ENCODE measurements at regions not wholly inside any gene's neighbourhood (a gene's known extent, or its start where the extent isn't known, plus 50 kb on each side); places are given as distances from the start of the nearest gene placed in this dataset.
"Not testable (repeated sequence)": the region's sequence is repeated elsewhere in the genome, so short reads cannot be mapped to it uniquely, and the experiment has no call there.

DNA sequence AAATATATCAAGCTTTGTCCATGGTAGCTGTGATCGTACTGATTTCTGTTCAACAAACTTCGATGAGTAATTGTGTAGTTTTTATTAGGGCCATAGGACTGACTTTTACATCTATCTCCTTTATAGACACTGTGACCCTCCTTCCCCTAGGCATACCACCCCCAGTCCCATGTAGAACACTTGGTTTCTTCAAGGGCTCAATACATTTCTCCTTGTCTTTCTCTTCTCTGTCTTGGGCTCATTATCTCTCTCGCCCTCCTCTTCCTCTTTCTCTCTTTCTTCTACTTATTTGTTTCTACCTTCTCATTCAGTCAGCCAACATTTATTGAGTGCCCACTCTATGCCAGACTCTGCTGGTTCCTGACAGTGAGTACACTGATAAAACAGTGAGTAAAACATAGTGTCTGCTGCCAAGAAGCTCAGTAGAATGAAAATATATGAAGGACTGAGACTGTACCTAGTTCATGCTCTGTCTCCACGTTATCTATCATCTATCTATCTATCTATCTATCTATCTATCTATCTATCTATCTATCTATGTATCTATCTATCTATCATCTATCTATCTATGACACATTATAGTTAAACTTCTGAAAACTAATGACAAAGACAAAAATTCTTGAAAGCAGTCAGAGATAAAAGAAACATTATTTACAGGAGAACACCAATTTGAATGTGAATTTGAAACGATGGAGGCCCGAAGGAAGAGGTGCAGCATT, 122.8 kb downstream of the RBMX2 start:
- no peak overlapping the region for H3K27ac Mint-ChIP-seq
- DNase-seq, result no peak
- H3K4me3 Mint-ChIP-seq, result no peak overlapping the region
- no peaks in the 10 kb centered on the region for H3K4me1 Mint-ChIP-seq
- POLR2A ChIA-PET, result no interaction called here
- H3K36me3 Mint-ChIP-seq, result no peaks in the 10 kb centered on the region
- no peaks in the 10 kb centered on the region for H3K9me3 Mint-ChIP-seq
- no peak for ATAC-seq (ENCODE audit: low read depth)
- H3K27me3 Mint-ChIP-seq, result peaks cover 2% of the 10 kb centered on the region

DNA sequence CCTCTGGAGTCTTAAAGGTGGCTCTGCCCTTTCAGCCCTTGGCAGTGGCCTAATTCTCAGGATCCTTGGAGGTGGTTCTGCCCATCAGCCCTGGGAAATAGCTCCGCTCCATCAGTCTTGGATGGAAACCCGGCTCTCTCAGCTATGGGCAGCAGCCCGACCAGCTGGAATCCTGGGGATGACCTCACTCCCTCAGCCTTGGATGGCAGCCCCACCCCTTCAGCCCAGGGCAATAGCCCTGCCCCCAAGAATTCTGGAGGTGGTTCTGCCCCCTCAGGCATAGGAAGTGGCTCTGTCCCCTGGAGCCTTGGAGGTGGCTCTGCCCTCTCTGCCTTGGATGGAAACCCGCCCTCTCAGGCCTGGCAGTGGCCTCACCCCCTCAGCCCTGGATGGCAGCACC, 127.7 kb downstream of the RBMX2 start:
- ATAC-seq (ENCODE audit: low read depth), result no peak
- POLR2A ChIA-PET, result no interaction called here
- H3K36me3 Mint-ChIP-seq, result no peaks in the 10 kb centered on the region

DNA sequence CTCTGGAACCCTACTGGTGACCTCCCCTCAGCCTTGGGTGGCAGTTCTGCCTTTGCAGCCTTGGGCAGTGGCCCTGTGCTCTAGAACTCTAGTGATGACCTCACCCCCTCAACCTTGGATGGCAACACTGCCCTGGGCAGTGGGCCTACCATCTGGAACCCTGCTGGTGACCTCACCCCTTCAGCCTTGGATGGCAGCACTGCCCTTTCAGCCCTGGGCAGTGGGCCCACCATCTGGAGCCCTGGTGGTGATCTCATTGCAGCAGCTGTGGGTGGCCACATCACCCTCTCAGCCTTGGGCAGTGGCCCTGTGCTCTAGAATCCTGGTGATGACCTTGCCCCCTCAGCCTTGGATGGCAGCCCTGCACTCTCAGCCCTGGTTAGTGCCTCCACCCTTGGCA, 129.3 kb downstream of the RBMX2 start:
- H3K36me3 Mint-ChIP-seq, result no peaks in the 10 kb centered on the region
- ATAC-seq (ENCODE audit: low read depth) (no peak), DNase-seq (no peak)
- POLR2A ChIA-PET, result no interaction called here
- peaks cover 3% of the 10 kb centered on the region for H3K27me3 Mint-ChIP-seq
- H3K27ac Mint-ChIP-seq, result no peak overlapping the region
- H3K4me3 Mint-ChIP-seq, result no peak overlapping the region
- no peaks in the 10 kb centered on the region for H3K9me3 Mint-ChIP-seq
- no peaks in the 10 kb centered on the region for H3K4me1 Mint-ChIP-seq

More for the DNA sequence above, 127.7 kb downstream of the RBMX2 start:
- H3K27me3 Mint-ChIP-seq, result peaks cover 2% of the 10 kb centered on the region
- DNase-seq, result no peak
- H3K4me1 Mint-ChIP-seq, result no peaks in the 10 kb centered on the region
- no peak overlapping the region for H3K27ac Mint-ChIP-seq
- H3K9me3 Mint-ChIP-seq, result no peaks in the 10 kb centered on the region
- no peak overlapping the region for H3K4me3 Mint-ChIP-seq

GRCh38 chrX:130539721-130540321, 138.0 kb downstream of the RBMX2 start:
- no peak overlapping the region for H3K4me3 Mint-ChIP-seq
- DNase-seq, result no peak
- H3K9me3 Mint-ChIP-seq, result no peaks in the 10 kb centered on the region
- POLR2A ChIA-PET, result no interaction called here
- no peak overlapping the region for H3K27ac Mint-ChIP-seq
- H3K27me3 Mint-ChIP-seq, result peaks cover 2% of the 10 kb centered on the region
- H3K4me1 Mint-ChIP-seq, result no peaks in the 10 kb centered on the region
- no peak for ATAC-seq (ENCODE audit: low read depth)
- no peaks in the 10 kb centered on the region for H3K36me3 Mint-ChIP-seq

GRCh38 chrX:130543603-130544325, 142.0 kb downstream of the RBMX2 start:
- POLR2A ChIA-PET, result no interaction called here
- no peaks in the 10 kb centered on the region for H3K9me3 Mint-ChIP-seq
- no peaks in the 10 kb centered on the region for H3K36me3 Mint-ChIP-seq
- no peak for DNase-seq
- H3K27me3 Mint-ChIP-seq, result peaks cover 2% of the 10 kb centered on the region
- ATAC-seq (ENCODE audit: low read depth), result no peak
- no peak overlapping the region for H3K27ac Mint-ChIP-seq
- no peaks in the 10 kb centered on the region for H3K4me1 Mint-ChIP-seq
- no peak overlapping the region for H3K4me3 Mint-ChIP-seq

DNA sequence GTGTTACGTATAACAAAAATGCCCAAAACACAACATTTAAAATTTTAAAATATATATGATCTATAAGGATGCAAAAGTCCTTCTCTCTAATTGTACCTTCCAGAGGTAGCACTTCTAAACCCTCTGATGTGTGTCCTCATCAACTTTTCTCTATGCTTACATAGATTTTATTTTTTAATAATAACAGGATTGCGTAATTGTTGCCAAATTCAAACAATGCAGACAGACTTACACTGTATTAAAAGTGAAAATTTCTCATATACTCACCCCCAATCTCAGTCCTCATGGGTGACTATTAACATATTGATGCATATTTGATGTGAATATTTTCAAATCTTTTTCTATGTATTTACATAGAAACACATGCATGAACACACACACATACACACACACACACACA, 144.0 kb downstream of the RBMX2 start:
- no peaks in the 10 kb centered on the region for H3K36me3 Mint-ChIP-seq
- DNase-seq (no peak), ATAC-seq (ENCODE audit: low read depth) (no peak)
- H3K27me3 Mint-ChIP-seq, result peaks cover 2% of the 10 kb centered on the region
- no peaks in the 10 kb centered on the region for H3K4me1 Mint-ChIP-seq
- H3K4me3 Mint-ChIP-seq, result no peak overlapping the region
- H3K9me3 Mint-ChIP-seq, result no peaks in the 10 kb centered on the region
- no peak overlapping the region for H3K27ac Mint-ChIP-seq
- POLR2A ChIA-PET, result no interaction called here

- H3K4me3 Mint-ChIP-seq; H3K36me3 Mint-ChIP-seq; DNase-seq; H3K27me3 Mint-ChIP-seq; H3K27ac Mint-ChIP-seq; ATAC-seq (ENCODE audit: low read depth); H3K9me3 Mint-ChIP-seq; POLR2A ChIA-PET; H3K4me1 Mint-ChIP-seq: not testable (repeated sequence)
These were observed 147.6 kb downstream of the RBMX2 start for GRCh38 chrX:130549382-130549781.

DNA sequence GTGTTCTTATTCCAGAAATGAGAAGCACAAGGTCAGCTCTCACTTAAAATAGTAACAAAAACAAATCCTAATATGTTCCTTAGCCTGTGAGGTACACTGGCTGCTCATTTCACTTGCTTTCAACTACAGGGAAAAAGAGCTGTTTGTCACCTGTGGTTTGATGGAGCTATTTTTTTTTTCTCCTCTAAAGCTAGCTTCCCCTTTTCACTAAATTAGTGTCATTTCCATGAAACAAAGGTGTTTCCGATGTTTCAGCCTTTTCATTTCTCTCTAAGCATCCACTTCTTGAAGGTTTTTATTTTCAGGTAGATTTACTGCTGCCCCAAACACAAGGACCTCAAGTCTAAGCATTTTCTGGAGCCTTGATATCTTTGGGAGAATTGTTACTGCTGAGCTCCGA, 148.6 kb downstream of the RBMX2 start:
- H3K27ac Mint-ChIP-seq, result no peak overlapping the region
- H3K27me3 Mint-ChIP-seq, result peaks cover 4% of the 10 kb centered on the region
- no peaks in the 10 kb centered on the region for H3K36me3 Mint-ChIP-seq
- H3K4me1 Mint-ChIP-seq, result no peaks in the 10 kb centered on the region
- POLR2A ChIA-PET, result no interaction called here
- ATAC-seq (ENCODE audit: low read depth) (no peak), DNase-seq (no peak)
- H3K4me3 Mint-ChIP-seq, result no peak overlapping the region
- no peaks in the 10 kb centered on the region for H3K9me3 Mint-ChIP-seq

DNA sequence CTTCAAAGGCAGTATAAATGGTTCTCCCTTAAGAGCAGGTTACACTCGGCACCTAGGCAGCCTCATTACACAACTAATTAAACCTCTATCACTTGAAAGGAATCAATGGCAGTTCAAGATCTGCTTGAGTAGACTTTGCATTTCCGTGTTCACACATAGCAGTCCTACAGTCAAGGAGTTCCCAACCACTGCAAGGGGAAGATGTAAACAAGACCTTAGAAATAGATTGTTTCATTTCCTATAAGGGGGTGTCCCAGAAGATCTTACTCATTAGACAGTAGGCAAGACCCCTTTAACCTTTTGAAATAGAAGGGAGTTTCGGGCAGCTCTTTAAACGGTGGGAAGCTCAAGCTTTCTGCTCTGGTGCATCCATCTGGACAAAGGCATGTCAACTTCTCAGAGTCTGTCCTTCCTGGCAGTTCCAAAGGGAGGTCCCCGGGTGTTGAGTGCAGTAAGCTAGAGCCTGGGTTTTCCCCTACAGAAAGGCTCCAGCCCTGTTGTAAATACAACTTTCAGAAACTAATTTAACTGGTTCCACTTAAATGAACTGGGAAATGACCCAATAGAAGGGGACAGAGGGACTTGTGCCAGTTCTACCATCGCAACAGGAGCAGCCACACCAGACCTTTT, 150.8 kb downstream of the RBMX2 start:
- H3K27ac Mint-ChIP-seq, result no peak overlapping the region
- POLR2A ChIA-PET, result no interaction called here
- peaks cover 4% of the 10 kb centered on the region for H3K27me3 Mint-ChIP-seq
- ATAC-seq (ENCODE audit: low read depth), result no peak
- no peak for DNase-seq
- no peaks in the 10 kb centered on the region for H3K4me1 Mint-ChIP-seq
- H3K36me3 Mint-ChIP-seq, result no peaks in the 10 kb centered on the region
- H3K9me3 Mint-ChIP-seq, result no peaks in the 10 kb centered on the region
- no peak overlapping the region for H3K4me3 Mint-ChIP-seq

DNA sequence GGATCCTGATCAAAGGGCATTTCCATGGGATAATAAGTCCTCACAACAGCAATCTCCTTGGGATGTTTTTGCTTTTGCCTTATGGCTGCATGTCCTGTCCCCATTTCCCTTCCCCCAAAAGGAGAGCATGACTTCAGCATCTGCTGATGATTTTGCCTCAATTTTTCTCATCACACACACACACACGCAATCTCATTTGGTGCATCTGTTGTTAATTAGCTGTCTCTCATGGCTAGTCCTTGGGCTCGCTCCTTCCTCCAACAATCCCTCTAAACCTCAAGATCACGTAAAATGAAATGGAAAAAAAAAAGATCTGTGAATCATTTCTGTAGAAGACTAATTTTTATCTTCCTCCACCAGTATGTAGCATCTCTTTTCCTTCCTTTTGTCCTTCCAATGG, 153.6 kb downstream of the RBMX2 start:
- Mint-ChIP-seq H3K27ac (no peak overlapping the region), H3K4me3 (no peak overlapping the region), H3K9me3 (no peaks in the 10 kb centered on the region), H3K27me3 (peaks cover 2% of the 10 kb centered on the region), H3K36me3 (no peaks in the 10 kb centered on the region), H3K4me1 (no peaks in the 10 kb centered on the region)
- ATAC-seq (ENCODE audit: low read depth) (no peak), DNase-seq (no peak)
- POLR2A ChIA-PET, result no interaction called here

GRCh38 chrX:130555757-130556156, 154.0 kb downstream of the RBMX2 start:
- Mint-ChIP-seq H3K27me3 (peaks cover 2% of the 10 kb centered on the region), H3K9me3 (no peaks in the 10 kb centered on the region), H3K4me1 (no peaks in the 10 kb centered on the region), H3K27ac (no peak overlapping the region), H3K4me3 (no peak overlapping the region), H3K36me3 (no peaks in the 10 kb centered on the region)
- DNase-seq (no peak), ATAC-seq (ENCODE audit: low read depth) (no peak)
- POLR2A ChIA-PET, result no interaction called here

DNA sequence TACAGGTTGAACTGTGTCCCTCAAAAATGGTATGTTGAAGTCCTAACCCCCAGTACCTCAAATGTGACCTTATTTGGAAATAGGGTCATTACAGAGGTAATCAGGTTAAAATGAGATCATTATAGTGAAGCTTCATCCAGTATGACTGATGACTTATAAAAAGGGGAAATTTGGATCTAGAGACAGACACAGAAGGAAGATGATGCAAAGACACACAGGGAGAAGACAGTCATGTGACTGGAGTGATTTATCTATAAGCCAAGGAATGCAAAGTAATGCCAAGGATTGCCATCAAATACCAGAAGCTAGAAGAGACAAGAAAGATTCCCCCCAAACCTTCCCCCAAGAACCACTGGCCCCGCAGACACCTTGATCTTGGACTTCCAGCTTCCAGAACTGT, 155.2 kb downstream of the RBMX2 start:
- H3K4me3 Mint-ChIP-seq, result no peak overlapping the region
- ATAC-seq (ENCODE audit: low read depth), result no peak
- POLR2A ChIA-PET, result no interaction called here

GRCh38 chrX:130560544-130560943, 158.8 kb downstream of the RBMX2 start:
- H3K27ac Mint-ChIP-seq, result no peak overlapping the region
- H3K4me1 Mint-ChIP-seq, result no peaks in the 10 kb centered on the region
- ATAC-seq (ENCODE audit: low read depth), result no peak
- no peaks in the 10 kb centered on the region for H3K27me3 Mint-ChIP-seq
- POLR2A ChIA-PET, result no interaction called here
- H3K36me3 Mint-ChIP-seq, result no peaks in the 10 kb centered on the region
- no peak overlapping the region for H3K4me3 Mint-ChIP-seq
- H3K9me3 Mint-ChIP-seq, result no peaks in the 10 kb centered on the region
- no peak for DNase-seq

More for the DNA sequence above, 155.2 kb downstream of the RBMX2 start:
- H3K27me3 Mint-ChIP-seq, result peaks cover 2% of the 10 kb centered on the region
- H3K4me1 Mint-ChIP-seq, result no peaks in the 10 kb centered on the region
- H3K27ac Mint-ChIP-seq, result no peak overlapping the region
- H3K36me3 Mint-ChIP-seq, result no peaks in the 10 kb centered on the region
- no peaks in the 10 kb centered on the region for H3K9me3 Mint-ChIP-seq
- DNase-seq, result no peak

GRCh38 chrX:130561930-130562329, 160.1 kb downstream of the RBMX2 start:
- Mint-ChIP-seq H3K36me3 (no peaks in the 10 kb centered on the region), H3K4me1 (no peaks in the 10 kb centered on the region), H3K4me3 (no peak overlapping the region), H3K9me3 (no peaks in the 10 kb centered on the region), H3K27ac (no peak overlapping the region), H3K27me3 (no peaks in the 10 kb centered on the region)
- DNase-seq, result no peak
- POLR2A ChIA-PET, result no interaction called here
- ATAC-seq (ENCODE audit: low read depth), result no peak
